ENCODE measurements at regions not wholly inside any gene's neighbourhood (a gene's known extent, or its start where the extent isn't known, plus 50 kb on each side); places are given as distances from the start of the nearest gene placed in this dataset.
A peak's percentile ranks its signal among the peaks of the same experiment; 100 is the strongest.

GRCh38 chr6:166778776-166779175, 151.7 kb upstream of the RPS6KA2 start:
- no peak for DNase-seq (ENCODE audit: extremely low read depth, low read depth)
- no peak for TF ChIP-seq CTCF (IDR thresholded peaks at IDR 0.05; ENCODE audit: low read depth, low read length)

GRCh38 chr6:166778046-166778445, 151.0 kb upstream of the RPS6KA2 start:
- DNase-seq (ENCODE audit: extremely low read depth, low read depth): no peak
- no peak for TF ChIP-seq CTCF (IDR thresholded peaks at IDR 0.05; ENCODE audit: low read depth, low read length)

- DNase-seq (ENCODE audit: extremely low read depth, low read depth): no peak
- TF ChIP-seq CTCF (IDR thresholded peaks at IDR 0.05; ENCODE audit: low read depth, low read length): no peak
Measured at GRCh38 chr6:166777096-166777630, 150.1 kb upstream of the RPS6KA2 start.

GRCh38 chr6:166776571-166776970, 149.5 kb upstream of the RPS6KA2 start:
- TF ChIP-seq CTCF (IDR thresholded peaks at IDR 0.05; ENCODE audit: low read depth, low read length): no peak
- DNase-seq (ENCODE audit: extremely low read depth, low read depth): no peak

- DNase-seq (ENCODE audit: extremely low read depth, low read depth): no peak
Measured at GRCh38 chr6:166775923-166776220, 148.8 kb upstream of the RPS6KA2 start.

GRCh38 chr6:166775180-166775922, 148.3 kb upstream of the RPS6KA2 start:
- TF ChIP-seq CTCF (IDR thresholded peaks at IDR 0.05; ENCODE audit: low read depth, low read length): peak; percentile 92
- peak; percentile 44 for DNase-seq (ENCODE audit: extremely low read depth, low read depth)

More at GRCh38 chr6:166775923-166776220, 148.8 kb upstream of the RPS6KA2 start:
- no peak for TF ChIP-seq CTCF (IDR thresholded peaks at IDR 0.05; ENCODE audit: low read depth, low read length)

GRCh38 chr6:166774770-166775169, 147.7 kb upstream of the RPS6KA2 start:
- DNase-seq (ENCODE audit: extremely low read depth, low read depth): no peak
- TF ChIP-seq CTCF (IDR thresholded peaks at IDR 0.05; ENCODE audit: low read depth, low read length): no peak
